LNCAP (cell line): ENCODE measurements at regions not wholly inside any gene's neighbourhood (a gene's known extent, or its start where the extent isn't known, plus 50 kb on each side); places are given as distances from the start of the nearest gene placed in this dataset.

ENCODE experiments used
- TF ChIP-seq, protein P1 (sequence below): fragments of 450-650 bp; IDR thresholded peaks from 2 replicates; pipeline ENCODE4 v1.5.1; 2017; ENCODE audit warnings: mild to moderate bottlenecking

- TF ChIP-seq, protein P1, sequence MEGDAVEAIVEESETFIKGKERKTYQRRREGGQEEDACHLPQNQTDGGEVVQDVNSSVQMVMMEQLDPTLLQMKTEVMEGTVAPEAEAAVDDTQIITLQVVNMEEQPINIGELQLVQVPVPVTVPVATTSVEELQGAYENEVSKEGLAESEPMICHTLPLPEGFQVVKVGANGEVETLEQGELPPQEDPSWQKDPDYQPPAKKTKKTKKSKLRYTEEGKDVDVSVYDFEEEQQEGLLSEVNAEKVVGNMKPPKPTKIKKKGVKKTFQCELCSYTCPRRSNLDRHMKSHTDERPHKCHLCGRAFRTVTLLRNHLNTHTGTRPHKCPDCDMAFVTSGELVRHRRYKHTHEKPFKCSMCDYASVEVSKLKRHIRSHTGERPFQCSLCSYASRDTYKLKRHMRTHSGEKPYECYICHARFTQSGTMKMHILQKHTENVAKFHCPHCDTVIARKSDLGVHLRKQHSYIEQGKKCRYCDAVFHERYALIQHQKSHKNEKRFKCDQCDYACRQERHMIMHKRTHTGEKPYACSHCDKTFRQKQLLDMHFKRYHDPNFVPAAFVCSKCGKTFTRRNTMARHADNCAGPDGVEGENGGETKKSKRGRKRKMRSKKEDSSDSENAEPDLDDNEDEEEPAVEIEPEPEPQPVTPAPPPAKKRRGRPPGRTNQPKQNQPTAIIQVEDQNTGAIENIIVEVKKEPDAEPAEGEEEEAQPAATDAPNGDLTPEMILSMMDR = no peak
Observed at GRCh38 chr10:65735382-65735781, 1190.5 kb upstream of the LRRTM3 start.

DNA sequence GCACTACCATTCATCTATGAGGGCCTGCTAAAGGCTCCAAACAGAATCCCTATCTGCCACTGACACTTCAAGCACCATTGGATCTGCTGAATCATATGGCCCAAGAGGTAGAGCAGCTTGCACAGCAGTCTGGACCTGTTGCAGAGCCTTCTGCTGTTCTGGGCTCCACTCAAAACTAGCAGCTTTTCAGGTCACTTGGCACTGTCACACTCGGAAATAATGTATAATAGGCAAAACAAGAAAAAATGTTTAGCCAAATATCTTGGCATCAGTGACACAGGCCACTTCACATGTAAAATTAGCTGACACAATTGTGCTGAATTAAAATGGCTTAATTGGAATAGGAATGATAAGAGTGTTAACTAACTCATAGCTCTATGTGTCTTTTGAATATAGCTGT lies 1182.9 kb upstream of the LRRTM3 start:
- TF ChIP-seq, protein P1 = no peak

DNA sequence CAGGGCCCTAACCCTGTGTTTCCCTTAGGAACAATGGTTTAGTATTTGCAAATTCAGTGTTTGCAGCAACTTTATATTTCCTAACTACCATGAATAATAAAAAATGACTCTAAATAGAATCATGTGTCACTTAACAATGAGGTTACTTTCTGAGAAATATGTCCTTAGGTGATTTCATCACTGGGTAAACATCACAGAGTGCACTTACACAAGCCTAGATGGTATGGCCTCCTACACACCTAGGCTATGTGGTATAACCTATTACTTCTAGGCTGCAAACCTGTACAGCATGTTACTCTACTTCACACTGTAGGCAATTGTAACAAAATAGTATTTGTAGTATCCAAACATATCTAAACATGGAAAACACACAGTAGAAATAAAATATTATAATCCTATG lies 1174.6 kb upstream of the LRRTM3 start:
- TF ChIP-seq, protein P1 = no peak

- TF ChIP-seq, protein P1 = no peak
Observed at GRCh38 chr10:65751896-65752295, 1173.9 kb upstream of the LRRTM3 start.

GRCh38 chr10:65753532-65753931 lies 1172.3 kb upstream of the LRRTM3 start:
- TF ChIP-seq, protein P1 = no peak

DNA sequence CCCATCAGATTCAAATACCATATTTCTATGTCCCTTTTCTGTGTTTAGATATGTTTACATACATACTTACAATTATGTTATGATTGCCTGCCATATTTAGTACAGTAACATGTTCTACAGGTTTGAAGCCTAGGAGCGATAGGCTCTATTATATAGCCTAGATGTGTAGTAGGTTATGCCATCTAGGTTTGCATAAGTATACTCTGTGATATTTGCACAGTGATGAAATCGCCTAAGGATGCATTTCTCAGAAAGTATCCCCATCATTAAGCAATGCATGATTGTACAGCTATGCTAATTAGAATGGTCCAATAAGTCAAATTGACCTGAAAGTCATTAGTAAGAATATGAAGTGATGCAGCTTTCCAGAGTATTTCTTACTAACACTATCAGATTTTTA lies 1171.7 kb upstream of the LRRTM3 start:
- TF ChIP-seq, protein P1 = no peak

- TF ChIP-seq, protein P1 = no peak
Observed at GRCh38 chr10:65762311-65762710, 1163.5 kb upstream of the LRRTM3 start.

DNA sequence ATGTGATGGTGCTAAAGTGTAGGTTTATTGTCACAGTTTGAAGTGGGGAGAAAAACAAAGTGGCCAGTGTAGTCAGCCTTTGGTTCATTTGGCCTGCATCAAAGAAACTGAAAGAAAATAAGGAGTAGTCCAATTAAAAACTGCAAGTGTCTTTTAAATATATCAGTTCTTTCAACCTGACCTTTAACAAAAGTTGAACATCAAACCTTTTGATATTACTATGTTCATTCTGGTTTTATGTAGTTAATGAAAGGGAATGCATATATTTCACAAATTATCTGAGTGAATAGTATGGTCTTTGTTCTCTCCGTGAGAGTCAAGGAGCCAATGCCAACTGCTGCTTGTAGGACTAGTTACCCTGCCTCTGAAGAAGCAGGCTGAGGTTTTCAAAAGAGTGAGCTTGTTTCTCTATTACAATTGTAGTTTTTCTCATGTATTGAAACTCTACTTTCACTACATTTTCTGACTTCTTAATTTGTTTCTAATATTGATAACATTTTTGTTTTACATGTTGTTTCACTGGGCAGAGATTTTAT lies 1160.8 kb upstream of the LRRTM3 start:
- TF ChIP-seq, protein P1 = no peak
